HG02938 (cell line): ENCODE measurements at regions not wholly inside any gene's neighbourhood (a gene's known extent, or its start where the extent isn't known, plus 50 kb on each side); places are given as distances from the start of the nearest gene placed in this dataset.
"Not testable (repeated sequence)": the region's sequence is repeated elsewhere in the genome, so short reads cannot be mapped to it uniquely, and the experiment has no call there.

ENCODE experiments used
- ATAC-seq: cut with Tn5 transposase; IDR thresholded peaks from one replicate; pipeline ENCODE4 v1.9.1; 2021; ENCODE audit warnings: mild to moderate bottlenecking, moderate library complexity; ENCODE audit not compliant: unreplicated experiment

GRCh38 chr5:120083851-120084542 lies 380.1 kb upstream of the PRR16 start:
- ATAC-seq = no peak

DNA sequence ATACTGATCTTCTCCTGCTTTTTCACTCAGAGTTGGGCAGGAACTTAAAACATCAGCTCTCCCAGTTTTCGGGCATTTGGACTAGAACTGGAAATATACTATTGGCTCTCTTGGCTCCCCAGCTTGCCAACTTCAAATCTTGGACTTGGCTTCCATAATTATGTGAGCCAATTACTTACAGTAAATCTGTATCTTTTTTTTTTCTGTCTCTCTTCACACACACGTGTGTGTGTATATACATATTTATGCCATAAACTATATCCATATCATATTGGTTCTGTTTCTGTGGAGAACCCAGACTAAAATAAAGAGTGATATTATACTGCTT lies 379.6 kb upstream of the PRR16 start:
- ATAC-seq = no peak

- no peak for ATAC-seq
Observed at GRCh38 chr5:120086081-120086480, 378.0 kb upstream of the PRR16 start.

GRCh38 chr5:120088412-120088811 lies 375.7 kb upstream of the PRR16 start:
- no peak for ATAC-seq

GRCh38 chr5:120088836-120089235 lies 375.3 kb upstream of the PRR16 start:
- ATAC-seq = no peak

DNA sequence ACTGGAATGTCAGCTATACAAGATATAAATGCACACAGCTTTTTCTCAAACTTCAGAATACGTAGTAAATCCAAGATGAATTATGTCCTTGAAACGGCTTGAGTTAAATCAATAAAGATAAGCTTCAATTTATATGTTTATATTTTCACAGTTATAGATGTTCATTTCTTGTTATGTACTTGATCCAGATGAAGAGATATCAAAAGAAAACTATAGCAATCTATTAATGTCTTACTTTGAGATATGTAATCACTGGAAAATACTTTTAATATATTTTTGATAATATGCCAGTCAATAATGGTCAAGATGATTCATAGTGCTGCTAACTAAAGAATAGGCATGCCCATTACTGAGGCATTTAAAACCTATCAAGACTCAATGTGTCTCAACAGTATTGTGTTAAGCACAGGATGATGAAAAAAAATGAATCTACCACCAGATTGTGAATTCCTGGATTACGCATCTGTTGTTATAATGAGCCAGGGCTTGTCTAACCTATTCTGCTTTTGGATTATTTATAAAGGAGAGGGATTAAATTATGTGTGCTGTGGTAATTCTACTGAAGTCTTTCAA lies 372.6 kb upstream of the PRR16 start:
- ATAC-seq = no peak

DNA sequence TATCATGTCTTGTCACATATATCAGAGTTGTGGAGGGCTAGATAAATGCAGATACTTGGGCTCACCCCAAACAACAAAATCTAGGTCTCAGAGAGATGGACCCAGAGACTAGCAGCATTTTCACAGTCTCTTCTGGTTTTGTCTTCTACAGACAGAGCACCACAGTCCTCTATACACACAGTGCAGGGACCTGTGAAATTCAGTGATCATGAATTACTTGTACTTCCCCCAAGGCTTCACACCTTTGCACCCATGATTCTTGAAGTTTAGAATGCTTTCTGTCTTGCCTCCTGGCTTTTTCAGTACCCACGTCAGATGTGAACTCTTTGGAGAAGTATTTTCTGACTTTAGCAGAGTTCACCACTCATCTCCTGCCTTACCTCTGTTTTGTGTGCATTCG lies 371.5 kb upstream of the PRR16 start:
- ATAC-seq = no peak

- ATAC-seq = no peak
Observed at GRCh38 chr5:120093178-120093577, 370.9 kb upstream of the PRR16 start.

GRCh38 chr5:120096413-120096812 lies 367.7 kb upstream of the PRR16 start:
- no peak for ATAC-seq

DNA sequence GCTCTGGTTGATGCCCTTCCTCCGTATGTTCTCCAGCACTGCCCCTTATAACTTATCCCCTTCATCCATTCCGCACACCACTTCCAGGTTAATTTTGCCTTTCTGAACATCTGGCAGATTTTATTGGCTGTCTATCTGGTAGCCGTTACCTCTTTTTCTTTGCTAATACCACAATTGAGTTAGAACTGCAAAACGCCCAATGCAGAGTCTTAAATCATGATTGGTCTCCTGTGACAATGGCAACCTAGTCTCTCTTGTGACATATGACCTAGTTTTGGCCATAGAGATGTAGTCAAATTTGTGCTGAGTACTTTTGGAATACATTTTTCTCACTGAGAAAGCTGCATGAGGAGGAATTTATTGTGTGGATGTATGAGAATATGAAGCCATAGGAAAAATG lies 365.7 kb upstream of the PRR16 start:
- ATAC-seq = no peak

- ATAC-seq = no peak
Observed at GRCh38 chr5:120098902-120099535, 365.1 kb upstream of the PRR16 start.

DNA sequence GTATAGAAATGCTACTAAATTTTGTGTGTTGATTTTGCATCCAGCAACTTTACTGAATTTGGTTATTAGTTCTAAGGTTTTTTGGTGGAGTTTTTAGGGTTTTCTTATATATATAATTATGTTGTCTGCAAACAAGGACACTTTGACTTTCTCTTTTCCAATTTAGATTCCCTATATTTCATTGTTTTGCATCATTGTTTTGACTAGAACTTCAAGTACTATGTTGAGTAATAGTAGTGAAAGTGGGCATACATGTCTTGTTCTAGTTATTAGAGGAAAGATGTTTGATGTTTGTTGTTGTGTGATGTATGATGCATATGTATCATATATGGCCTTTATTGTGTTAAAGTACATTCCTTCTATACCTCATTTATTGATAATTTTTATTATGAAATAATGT lies 362.3 kb upstream of the PRR16 start:
- ATAC-seq = no peak

DNA sequence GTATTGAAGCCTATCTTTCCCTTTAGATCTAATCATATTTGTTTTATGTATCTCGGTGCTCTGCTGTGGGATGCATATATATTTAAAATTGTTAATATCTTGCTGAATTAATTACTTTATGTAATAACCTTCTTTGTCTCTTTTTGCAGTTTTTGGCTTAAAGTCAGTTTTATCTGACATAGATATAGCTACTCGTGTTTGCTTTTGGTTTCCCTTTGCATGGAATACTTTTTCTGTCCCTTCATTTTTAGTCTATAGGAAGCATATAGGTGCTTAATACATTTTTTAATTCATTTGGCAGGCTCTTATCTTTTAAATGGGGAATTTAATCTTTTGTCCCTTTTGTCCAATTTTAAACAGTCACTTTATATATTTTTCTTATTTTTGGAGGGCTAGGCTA lies 360.6 kb upstream of the PRR16 start:
- ATAC-seq = no peak

DNA sequence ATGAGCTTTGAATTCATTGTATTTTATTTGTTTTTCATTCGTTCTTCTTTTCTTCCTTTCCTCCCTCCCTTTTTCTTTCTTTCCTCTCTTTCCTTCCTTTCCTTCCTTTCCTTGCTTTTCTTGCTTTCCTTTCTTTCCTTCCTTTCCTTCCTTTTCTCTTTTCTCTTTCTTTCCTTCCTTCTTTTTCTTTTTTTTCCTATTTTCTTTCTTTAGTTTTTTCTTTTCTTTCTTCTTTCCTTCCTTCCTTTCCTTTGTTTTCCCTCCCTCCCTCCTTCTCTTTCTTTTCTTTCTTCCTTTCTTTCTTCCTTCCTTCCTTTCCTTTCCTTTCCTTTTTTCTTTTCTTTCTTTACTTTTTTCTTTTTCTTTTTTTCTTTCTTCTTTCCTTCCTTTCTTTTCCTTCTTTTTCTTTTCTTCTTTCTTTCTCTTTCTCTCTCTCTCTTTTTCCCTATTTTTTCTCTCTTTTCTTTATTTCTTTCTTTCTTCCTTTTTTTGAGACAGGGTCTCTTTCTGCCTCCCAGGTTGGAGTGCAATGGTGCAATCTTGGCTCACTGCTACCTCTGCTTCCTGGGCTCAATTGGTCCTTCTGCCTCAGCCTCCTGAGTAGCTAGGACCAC lies 357.1 kb upstream of the PRR16 start:
- ATAC-seq = no peak

GRCh38 chr5:120108586-120109248 lies 355.4 kb upstream of the PRR16 start:
- ATAC-seq = no peak

- no peak for ATAC-seq
Observed at GRCh38 chr5:120122703-120123102, 341.4 kb upstream of the PRR16 start.

- ATAC-seq = no peak
Observed at GRCh38 chr5:120124031-120124430, 340.1 kb upstream of the PRR16 start.

DNA sequence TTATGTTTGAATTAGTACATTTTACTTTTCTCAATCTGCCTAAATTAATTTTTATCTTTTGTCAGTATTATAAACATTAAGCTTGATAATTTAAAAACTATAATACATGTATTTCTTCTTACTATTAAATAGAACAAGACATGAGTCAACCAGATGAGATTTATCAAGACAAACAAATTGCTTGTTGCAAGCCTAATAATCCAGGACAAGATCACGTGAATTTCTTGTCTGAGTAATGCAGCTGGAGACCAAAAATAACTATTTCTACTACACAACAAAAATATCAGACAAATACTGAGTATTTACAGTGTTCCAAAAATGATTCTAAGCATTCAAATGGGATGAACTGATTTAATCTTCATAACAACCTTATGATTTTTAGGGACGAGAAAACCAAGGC lies 339.1 kb upstream of the PRR16 start:
- no peak for ATAC-seq

DNA sequence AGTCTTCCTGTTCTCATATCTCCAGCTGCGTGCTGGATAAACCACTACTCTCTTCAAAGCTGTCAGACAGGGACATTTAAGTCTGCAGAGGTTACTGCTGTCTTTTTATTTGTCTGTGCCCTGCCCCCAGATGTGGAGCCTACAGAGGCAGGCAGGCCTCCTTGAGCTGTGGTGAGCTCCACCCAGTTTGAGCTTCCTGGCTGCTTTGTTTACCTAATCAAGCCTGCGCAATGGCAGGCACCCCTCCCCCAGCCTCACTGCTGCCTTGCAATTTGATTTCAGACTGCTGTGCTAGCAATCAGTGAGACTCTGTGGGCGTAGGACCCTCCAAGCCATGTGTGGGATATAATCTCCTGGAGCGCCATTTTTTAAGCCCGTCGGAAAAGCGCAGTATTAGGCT lies 331.8 kb upstream of the PRR16 start:
- ATAC-seq = not testable (repeated sequence)

DNA sequence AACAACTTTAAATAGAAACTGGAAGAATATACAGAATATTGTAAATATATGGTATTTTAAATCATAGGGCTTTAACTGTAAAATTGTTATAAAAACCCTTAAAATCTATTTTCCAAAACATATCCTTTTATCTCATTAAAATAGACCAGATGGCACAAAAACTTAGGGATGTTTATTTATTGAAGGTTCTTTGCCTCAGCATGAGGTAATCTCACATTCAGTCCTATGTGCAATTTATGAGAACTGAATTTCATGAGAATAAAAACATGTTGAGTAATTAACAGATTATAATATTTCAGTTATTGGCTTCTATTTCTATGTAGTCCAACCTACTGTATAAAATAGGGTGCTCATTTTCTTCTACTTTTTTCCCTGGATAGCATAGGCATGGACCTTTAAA lies 329.2 kb upstream of the PRR16 start:
- ATAC-seq = no peak

- no peak for ATAC-seq
Observed at GRCh38 chr5:120137582-120137981, 326.5 kb upstream of the PRR16 start.

DNA sequence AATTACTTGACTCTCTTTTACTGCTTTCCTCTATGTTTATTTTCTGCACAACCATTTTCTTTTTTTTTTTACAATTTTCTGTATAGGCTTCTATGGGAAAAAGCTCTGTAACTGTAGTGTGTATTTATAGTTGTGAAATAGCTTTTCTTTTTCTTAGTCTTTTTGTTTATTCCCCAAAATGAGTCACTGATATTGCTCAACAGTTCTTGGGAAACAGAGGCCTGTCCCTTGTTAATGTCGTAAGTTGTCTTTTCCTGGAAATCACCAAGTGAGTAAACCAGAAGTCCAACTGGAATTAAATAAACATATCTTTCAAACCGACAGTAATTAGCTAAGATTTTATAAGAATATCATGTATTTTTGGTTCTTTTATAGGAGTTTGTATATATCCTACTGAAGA lies 325.1 kb upstream of the PRR16 start:
- ATAC-seq = no peak
